Fibroblast of villous mesenchyme (primary cell): ENCODE measurements at regions not wholly inside any gene's neighbourhood (a gene's known extent, or its start where the extent isn't known, plus 50 kb on each side); places are given as distances from the start of the nearest gene placed in this dataset.

ENCODE experiments used
- DNase-seq: peaks from one replicate; pipeline ENCODE4 v3.0.0-alpha.2; 2010; ENCODE audit warnings: low read depth
- H3K4me3 ChIP-seq: 2 replicates; pipeline ENCODE4 v1.5.1; 2011; ENCODE audit warnings: low read depth, mild to moderate bottlenecking, low read length
- TF ChIP-seq, protein P1 (sequence below): IDR thresholded peaks from 2 replicates; pipeline ENCODE4 v1.5.1; 2012; ENCODE audit warnings: low read depth, mild to moderate bottlenecking, low read length; ENCODE audit not compliant: insufficient read depth

- TF ChIP-seq, protein P1, sequence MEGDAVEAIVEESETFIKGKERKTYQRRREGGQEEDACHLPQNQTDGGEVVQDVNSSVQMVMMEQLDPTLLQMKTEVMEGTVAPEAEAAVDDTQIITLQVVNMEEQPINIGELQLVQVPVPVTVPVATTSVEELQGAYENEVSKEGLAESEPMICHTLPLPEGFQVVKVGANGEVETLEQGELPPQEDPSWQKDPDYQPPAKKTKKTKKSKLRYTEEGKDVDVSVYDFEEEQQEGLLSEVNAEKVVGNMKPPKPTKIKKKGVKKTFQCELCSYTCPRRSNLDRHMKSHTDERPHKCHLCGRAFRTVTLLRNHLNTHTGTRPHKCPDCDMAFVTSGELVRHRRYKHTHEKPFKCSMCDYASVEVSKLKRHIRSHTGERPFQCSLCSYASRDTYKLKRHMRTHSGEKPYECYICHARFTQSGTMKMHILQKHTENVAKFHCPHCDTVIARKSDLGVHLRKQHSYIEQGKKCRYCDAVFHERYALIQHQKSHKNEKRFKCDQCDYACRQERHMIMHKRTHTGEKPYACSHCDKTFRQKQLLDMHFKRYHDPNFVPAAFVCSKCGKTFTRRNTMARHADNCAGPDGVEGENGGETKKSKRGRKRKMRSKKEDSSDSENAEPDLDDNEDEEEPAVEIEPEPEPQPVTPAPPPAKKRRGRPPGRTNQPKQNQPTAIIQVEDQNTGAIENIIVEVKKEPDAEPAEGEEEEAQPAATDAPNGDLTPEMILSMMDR = no peak
- DNase-seq = peak; percentile 65
- H3K4me3 ChIP-seq = no peak overlapping the region
Observed at GRCh38 chr14:38040411-38040810, 167.3 kb upstream of the SSTR1 start.

- no peak overlapping the region for H3K4me3 ChIP-seq
- peak; percentile 84 for DNase-seq
Observed at GRCh38 chr14:38042322-38042721, 165.4 kb upstream of the SSTR1 start.

GRCh38 chr14:38044710-38045109 lies 163.0 kb upstream of the SSTR1 start:
- DNase-seq = no peak
- TF ChIP-seq, protein P1 = no peak
- no peak overlapping the region for H3K4me3 ChIP-seq

More at GRCh38 chr14:38042322-38042721, 165.4 kb upstream of the SSTR1 start:
- TF ChIP-seq, protein P1 = no peak

- DNase-seq = no peak
- no peak overlapping the region for H3K4me3 ChIP-seq
- TF ChIP-seq, protein P1 = no peak
Observed at GRCh38 chr14:38045461-38045860, 162.2 kb upstream of the SSTR1 start.

GRCh38 chr14:38046160-38046559 lies 161.5 kb upstream of the SSTR1 start:
- DNase-seq = no peak
- H3K4me3 ChIP-seq = no peak overlapping the region
- TF ChIP-seq, protein P1 = no peak

GRCh38 chr14:38047195-38047902 lies 160.4 kb upstream of the SSTR1 start:
- TF ChIP-seq, protein P1 = no peak
- no peak for DNase-seq
- H3K4me3 ChIP-seq = no peak overlapping the region

GRCh38 chr14:38053666-38054065 lies 154.0 kb upstream of the SSTR1 start:
- no peak overlapping the region for H3K4me3 ChIP-seq
- TF ChIP-seq, protein P1 = no peak

More at GRCh38 chr14:38053666-38054065, 154.0 kb upstream of the SSTR1 start:
- peak; percentile 34 for DNase-seq
